D721Med (cell line): ENCODE measurements at regions not wholly inside any gene's neighbourhood (a gene's known extent, or its start where the extent isn't known, plus 50 kb on each side); places are given as distances from the start of the nearest gene placed in this dataset.

Experiments used
- DNase-seq: peaks from one replicate; pipeline ENCODE4 v3.0.0; 2011; ENCODE audit warnings: low spot score; ENCODE audit not compliant: insufficient read length
- FAIRE-seq: peaks from 2 replicates; lab custom pipeline; 2011; peaks lifted over from hg19 to GRCh38; lab: Jason Lieb, UNC
- CTCF ChIP-seq: IDR thresholded peaks from 2 replicates; pipeline ENCODE4 v1.5.1; 2012; ENCODE audit warnings: mild to moderate bottlenecking, control low read depth; ENCODE audit not compliant: insufficient read depth; ENCODE audit errors: missing control alignments

- no peak for FAIRE-seq
- DNase-seq = no peak
- no peak for TF ChIP-seq CTCF
These were observed 1006.4 kb downstream of the ARAP2 start for GRCh38 chr4:35237924-35238323.

GRCh38 chr4:35238793-35239192 is 1005.5 kb downstream of the ARAP2 start:
- FAIRE-seq (no peak), DNase-seq (no peak)
- TF ChIP-seq CTCF = no peak

GRCh38 chr4:35246493-35246892 is 997.8 kb downstream of the ARAP2 start:
- DNase-seq = no peak
- FAIRE-seq = no peak
- no peak for TF ChIP-seq CTCF

GRCh38 chr4:35247047-35247446 is 997.3 kb downstream of the ARAP2 start:
- FAIRE-seq (no peak), DNase-seq (no peak)
- TF ChIP-seq CTCF = no peak

GRCh38 chr4:35250331-35250730 is 994.0 kb downstream of the ARAP2 start:
- TF ChIP-seq CTCF = no peak
- DNase-seq (no peak), FAIRE-seq (no peak)

- DNase-seq (no peak), FAIRE-seq (no peak)
- TF ChIP-seq CTCF = no peak
These were observed 993.6 kb downstream of the ARAP2 start for GRCh38 chr4:35250761-35251160.

GRCh38 chr4:35252071-35252470 is 992.2 kb downstream of the ARAP2 start:
- no peak for FAIRE-seq
- TF ChIP-seq CTCF = no peak
- DNase-seq = no peak
